ENCODE measurements at regions not wholly inside any gene's neighbourhood (a gene's known extent, or its start where the extent isn't known, plus 50 kb on each side); places are given as distances from the start of the nearest gene placed in this dataset.

GRCh38 chr12:126912111-126912510, 1354.9 kb upstream of the TMEM132C start:
- no peak for TF ChIP-seq CTCF (IDR thresholded peaks at IDR 0.05)
- TF ChIP-seq POLR2A (IDR thresholded peaks at IDR 0.05): no peak

Data from adrenal gland (tissue), 5 donors.